HL-60 (cell line): ENCODE measurements at regions not wholly inside any gene's neighbourhood (a gene's known extent, or its start where the extent isn't known, plus 50 kb on each side); places are given as distances from the start of the nearest gene placed in this dataset.

Experiments used
- POLR2AphosphoS5 ChIP-seq: IDR thresholded peaks from 2 replicates; pipeline ENCODE4 v1.6.1; 2012; ENCODE audit warnings: low read depth
- TF ChIP-seq, protein P1 (sequence below): IDR thresholded peaks from one replicate; pipeline ENCODE4 v1.5.1; 2011; ENCODE audit warnings: low read length, control low read depth, inconsistent platforms; ENCODE audit not compliant: insufficient read depth
- TF ChIP-seq, protein P2 (sequence below): IDR thresholded peaks from 2 replicates; pipeline ENCODE4 v1.6.1; 2012; ENCODE audit warnings: low read depth; ENCODE audit not compliant: insufficient replicate concordance

DNA sequence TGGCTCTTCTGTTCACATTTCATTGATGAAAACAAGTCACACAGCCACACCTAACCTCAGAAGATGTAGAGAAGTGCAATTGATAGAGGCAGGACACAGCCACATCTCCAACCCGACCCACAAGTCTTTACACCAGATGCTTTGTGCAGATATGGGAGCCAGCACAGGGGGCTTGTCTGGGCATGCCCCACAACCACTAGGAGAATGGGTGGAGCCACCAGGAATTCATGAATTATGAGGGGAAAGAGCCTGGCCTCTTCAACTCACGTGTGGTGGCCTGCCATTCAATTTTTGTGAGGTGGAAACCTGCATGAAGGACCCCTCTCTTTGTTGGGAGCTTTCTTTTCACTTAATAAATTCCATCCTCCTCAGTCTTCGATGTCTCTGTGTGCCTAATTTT is 79.1 kb downstream of the OGFRL1 start:
- TF ChIP-seq, protein P1, sequence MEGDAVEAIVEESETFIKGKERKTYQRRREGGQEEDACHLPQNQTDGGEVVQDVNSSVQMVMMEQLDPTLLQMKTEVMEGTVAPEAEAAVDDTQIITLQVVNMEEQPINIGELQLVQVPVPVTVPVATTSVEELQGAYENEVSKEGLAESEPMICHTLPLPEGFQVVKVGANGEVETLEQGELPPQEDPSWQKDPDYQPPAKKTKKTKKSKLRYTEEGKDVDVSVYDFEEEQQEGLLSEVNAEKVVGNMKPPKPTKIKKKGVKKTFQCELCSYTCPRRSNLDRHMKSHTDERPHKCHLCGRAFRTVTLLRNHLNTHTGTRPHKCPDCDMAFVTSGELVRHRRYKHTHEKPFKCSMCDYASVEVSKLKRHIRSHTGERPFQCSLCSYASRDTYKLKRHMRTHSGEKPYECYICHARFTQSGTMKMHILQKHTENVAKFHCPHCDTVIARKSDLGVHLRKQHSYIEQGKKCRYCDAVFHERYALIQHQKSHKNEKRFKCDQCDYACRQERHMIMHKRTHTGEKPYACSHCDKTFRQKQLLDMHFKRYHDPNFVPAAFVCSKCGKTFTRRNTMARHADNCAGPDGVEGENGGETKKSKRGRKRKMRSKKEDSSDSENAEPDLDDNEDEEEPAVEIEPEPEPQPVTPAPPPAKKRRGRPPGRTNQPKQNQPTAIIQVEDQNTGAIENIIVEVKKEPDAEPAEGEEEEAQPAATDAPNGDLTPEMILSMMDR, result no peak
- no peak for TF ChIP-seq POLR2AphosphoS5
- TF ChIP-seq, protein P2, sequence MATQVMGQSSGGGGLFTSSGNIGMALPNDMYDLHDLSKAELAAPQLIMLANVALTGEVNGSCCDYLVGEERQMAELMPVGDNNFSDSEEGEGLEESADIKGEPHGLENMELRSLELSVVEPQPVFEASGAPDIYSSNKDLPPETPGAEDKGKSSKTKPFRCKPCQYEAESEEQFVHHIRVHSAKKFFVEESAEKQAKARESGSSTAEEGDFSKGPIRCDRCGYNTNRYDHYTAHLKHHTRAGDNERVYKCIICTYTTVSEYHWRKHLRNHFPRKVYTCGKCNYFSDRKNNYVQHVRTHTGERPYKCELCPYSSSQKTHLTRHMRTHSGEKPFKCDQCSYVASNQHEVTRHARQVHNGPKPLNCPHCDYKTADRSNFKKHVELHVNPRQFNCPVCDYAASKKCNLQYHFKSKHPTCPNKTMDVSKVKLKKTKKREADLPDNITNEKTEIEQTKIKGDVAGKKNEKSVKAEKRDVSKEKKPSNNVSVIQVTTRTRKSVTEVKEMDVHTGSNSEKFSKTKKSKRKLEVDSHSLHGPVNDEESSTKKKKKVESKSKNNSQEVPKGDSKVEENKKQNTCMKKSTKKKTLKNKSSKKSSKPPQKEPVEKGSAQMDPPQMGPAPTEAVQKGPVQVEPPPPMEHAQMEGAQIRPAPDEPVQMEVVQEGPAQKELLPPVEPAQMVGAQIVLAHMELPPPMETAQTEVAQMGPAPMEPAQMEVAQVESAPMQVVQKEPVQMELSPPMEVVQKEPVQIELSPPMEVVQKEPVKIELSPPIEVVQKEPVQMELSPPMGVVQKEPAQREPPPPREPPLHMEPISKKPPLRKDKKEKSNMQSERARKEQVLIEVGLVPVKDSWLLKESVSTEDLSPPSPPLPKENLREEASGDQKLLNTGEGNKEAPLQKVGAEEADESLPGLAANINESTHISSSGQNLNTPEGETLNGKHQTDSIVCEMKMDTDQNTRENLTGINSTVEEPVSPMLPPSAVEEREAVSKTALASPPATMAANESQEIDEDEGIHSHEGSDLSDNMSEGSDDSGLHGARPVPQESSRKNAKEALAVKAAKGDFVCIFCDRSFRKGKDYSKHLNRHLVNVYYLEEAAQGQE, result no peak
